OCI-LY1 (cell line): ENCODE measurements at regions not wholly inside any gene's neighbourhood (a gene's known extent, or its start where the extent isn't known, plus 50 kb on each side); places are given as distances from the start of the nearest gene placed in this dataset.

Experiments used
- CTCF ChIP-seq: fragments of 200-600 bp; sonication (generic), shearing (Covaris generic); IDR thresholded peaks from 2 replicates; pipeline ENCODE4 v1.5.1; 2017; ENCODE audit warnings: mild to moderate bottlenecking, antibody characterized with exemption, low read length, moderate library complexity, mixed read lengths
- EZH2 ChIP-seq: fragments of 200-600 bp; sonication (generic), shearing (Covaris generic); IDR thresholded peaks from 2 replicates; pipeline ENCODE4 v1.8.0; 2017; ENCODE audit warnings: borderline replicate concordance, mixed run types, mild to moderate bottlenecking, antibody characterized with exemption, low read length, moderate library complexity, mixed read lengths

DNA sequence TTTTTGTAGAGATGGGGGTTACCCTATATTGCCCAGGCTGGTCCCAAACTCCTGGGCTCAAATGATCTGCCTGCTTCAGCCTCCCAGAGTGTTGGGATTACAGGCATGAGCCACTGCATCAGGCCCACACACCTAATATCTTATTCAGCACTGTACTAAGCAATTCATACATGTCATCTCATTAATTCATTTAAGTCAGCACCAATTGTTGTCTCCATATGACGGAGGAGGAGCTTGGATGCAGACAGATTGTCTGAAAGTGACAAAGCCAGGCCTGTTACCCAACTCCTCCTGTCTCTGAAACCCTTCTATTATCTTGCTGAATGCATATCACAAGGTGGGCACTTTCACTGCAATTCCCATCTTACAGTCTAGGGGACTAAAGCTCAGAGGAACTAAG, 57.5 kb upstream of the ALX4 start:
- TF ChIP-seq CTCF (no peak), EZH2 (no peak)
